ENCODE measurements at regions not wholly inside any gene's neighbourhood (a gene's known extent, or its start where the extent isn't known, plus 50 kb on each side); places are given as distances from the start of the nearest gene placed in this dataset.

DNA sequence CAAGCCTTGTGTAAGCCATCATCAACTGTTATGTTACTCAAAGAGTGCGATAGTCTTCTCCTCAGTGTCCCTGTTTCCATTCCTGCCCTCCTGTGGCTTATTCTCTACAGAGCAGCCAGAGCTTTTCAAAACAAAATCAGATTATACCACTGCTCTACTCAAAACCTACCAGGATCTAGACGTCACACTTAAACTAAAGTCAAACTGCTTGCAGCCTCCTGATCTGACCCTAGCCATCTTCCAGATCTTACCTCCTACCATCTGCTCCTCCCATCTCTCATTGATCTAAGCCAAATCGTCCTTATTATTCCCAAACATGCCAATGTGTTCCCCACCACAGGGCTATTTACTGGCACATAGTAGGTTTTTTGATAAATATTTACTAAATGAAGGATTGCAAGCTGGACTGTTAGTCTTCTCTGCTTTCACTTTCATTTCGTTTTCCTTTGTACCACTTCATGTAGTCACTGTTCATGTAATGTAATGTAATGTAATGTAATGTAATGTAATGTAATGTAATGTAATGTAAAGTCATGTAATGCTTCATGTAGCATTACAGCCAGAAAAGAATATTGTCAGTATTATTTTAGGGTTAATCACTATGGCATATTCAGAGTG lies 116.1 kb downstream of the GPR37 start:
- H3K4me2 ChIP-seq (ENCODE audit: unreplicated experiment), result no peak overlapping the region
- in situ Hi-C loops (cut with MboI), result no loop called here

DNA sequence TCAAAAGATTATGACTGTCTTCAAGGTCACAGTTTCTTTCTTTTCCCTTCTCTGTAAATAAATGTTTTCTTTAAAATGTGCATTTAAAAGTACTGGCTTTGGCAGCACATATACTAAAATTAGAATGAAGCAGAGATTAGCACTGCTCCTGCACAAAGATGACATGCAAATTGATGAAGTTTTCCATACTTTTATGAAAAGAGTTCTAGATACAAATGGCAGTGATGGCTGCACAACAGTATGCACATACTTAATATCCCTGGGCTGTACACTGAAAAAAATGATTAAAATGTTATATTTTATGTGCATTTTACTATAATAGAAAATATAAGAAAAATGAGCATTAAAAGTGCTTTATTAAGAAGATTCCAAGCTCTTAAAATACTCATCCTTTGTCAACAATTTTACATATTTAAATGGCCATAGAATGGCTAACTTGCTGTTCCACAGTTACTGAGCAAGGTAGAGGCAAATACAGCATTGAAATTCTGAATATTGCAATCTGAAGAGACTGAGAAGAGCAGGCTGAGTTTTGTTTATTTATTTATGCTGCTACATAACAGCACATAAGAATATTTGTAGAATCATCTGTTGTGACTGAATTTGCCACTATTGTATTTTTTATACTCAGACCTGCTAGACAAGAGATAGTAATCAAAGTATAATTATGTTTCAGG lies 117.8 kb downstream of the GPR37 start:
- Histone ChIP-seq H3K9me3 (ENCODE audit: low read depth) (no peaks in the 10 kb centered on the region), H3F3A (ENCODE audit: insufficient read depth) (no peaks in the 10 kb centered on the region), H3K4me2 (ENCODE audit: unreplicated experiment) (no peak overlapping the region), H3K27me3 (replicated peaks; ENCODE audit: insufficient read depth) (no peaks in the 10 kb centered on the region), H3K27ac (no peak overlapping the region), H3K9me2 (ENCODE audit: insufficient read depth) (no peaks in the 10 kb centered on the region), H4K20me1 (ENCODE audit: insufficient read depth) (no peaks in the 10 kb centered on the region), H3K79me2 (ENCODE audit: insufficient read depth) (no peaks in the 10 kb centered on the region), H3K36me3 (ENCODE audit: low read depth) (no peaks in the 10 kb centered on the region), H3K4me3 (no peak overlapping the region), H3K9ac (no peak overlapping the region), H2AFZ (no peak overlapping the region), H3K4me1 (ENCODE audit: insufficient read depth) (no peaks in the 10 kb centered on the region)
- no peak for DNase-seq
- in situ Hi-C loops (cut with MboI), result no loop called here
- TF ChIP-seq EZH2phosphoT487 (IDR thresholded peaks at IDR 0.05; ENCODE audit: insufficient read depth, low read depth) (no peak), EZH2 (IDR thresholded peaks at IDR 0.05; ENCODE audit: insufficient read depth, poor library complexity, severe bottlenecking) (no peak)

More for the DNA sequence above, 116.1 kb downstream of the GPR37 start:
- DNase-seq, result no peak
- H3K9ac ChIP-seq, result no peak overlapping the region
- H3K4me1 ChIP-seq (ENCODE audit: insufficient read depth), result no peaks in the 10 kb centered on the region
- H3K36me3 ChIP-seq (ENCODE audit: low read depth), result no peaks in the 10 kb centered on the region
- H3K27ac ChIP-seq, result no peak overlapping the region
- TF ChIP-seq EZH2phosphoT487 (IDR thresholded peaks at IDR 0.05; ENCODE audit: insufficient read depth, low read depth) (no peak), EZH2 (IDR thresholded peaks at IDR 0.05; ENCODE audit: insufficient read depth, poor library complexity, severe bottlenecking) (no peak)
- 1 to 3% methylated on average over 4 of the region's 4 CpGs for whole genome bisulfite sequencing, 2 experiments (ENCODE audit: low coverage in 1 of 2, low lambda C conversion rate in 2 of 2, missing lambda C conversion rate in 2 of 2)
- no peak overlapping the region for H2AFZ ChIP-seq
- no peaks in the 10 kb centered on the region for H3K27me3 ChIP-seq (replicated peaks; ENCODE audit: insufficient read depth)
- no peak overlapping the region for H3K4me3 ChIP-seq
- no peaks in the 10 kb centered on the region for H3K9me2 ChIP-seq (ENCODE audit: insufficient read depth)
- H3K9me3 ChIP-seq (ENCODE audit: low read depth), result no peaks in the 10 kb centered on the region
- H3K79me2 ChIP-seq (ENCODE audit: insufficient read depth), result no peaks in the 10 kb centered on the region
- H4K20me1 ChIP-seq (ENCODE audit: insufficient read depth), result no peaks in the 10 kb centered on the region
- no peaks in the 10 kb centered on the region for H3F3A ChIP-seq (ENCODE audit: insufficient read depth)

DNA sequence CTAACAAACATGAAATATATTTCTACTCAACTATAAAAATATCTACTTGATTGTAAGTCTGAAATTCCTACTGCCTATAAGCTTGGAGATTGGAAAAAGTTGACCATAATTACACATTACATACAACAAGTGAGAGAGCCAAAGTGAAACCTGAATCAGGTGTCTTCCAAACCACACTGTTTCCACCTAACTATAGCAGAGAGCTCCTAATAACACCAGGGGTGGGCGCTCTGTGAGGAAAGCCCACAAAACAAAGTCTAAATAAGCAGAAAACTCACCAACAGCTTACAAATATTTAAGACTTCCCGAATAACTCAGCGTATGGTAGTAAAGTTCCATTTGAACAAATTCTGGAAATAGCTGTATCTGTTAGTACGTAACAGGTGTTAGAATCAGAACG lies 119.9 kb downstream of the GPR37 start:
- H3K4me2 ChIP-seq (ENCODE audit: unreplicated experiment), result no peak overlapping the region
- H3K79me2 ChIP-seq (ENCODE audit: insufficient read depth), result no peaks in the 10 kb centered on the region
- H3K27me3 ChIP-seq (replicated peaks; ENCODE audit: insufficient read depth), result no peaks in the 10 kb centered on the region
- TF ChIP-seq EZH2phosphoT487 (IDR thresholded peaks at IDR 0.05; ENCODE audit: insufficient read depth, low read depth) (no peak), EZH2 (IDR thresholded peaks at IDR 0.05; ENCODE audit: insufficient read depth, poor library complexity, severe bottlenecking) (no peak)
- no peaks in the 10 kb centered on the region for H3K36me3 ChIP-seq (ENCODE audit: low read depth)
- no peaks in the 10 kb centered on the region for H3K9me2 ChIP-seq (ENCODE audit: insufficient read depth)
- H2AFZ ChIP-seq, result no peak overlapping the region
- H3K9ac ChIP-seq, result no peak overlapping the region
- no peaks in the 10 kb centered on the region for H4K20me1 ChIP-seq (ENCODE audit: insufficient read depth)
- no peaks in the 10 kb centered on the region for H3F3A ChIP-seq (ENCODE audit: insufficient read depth)
- no peaks in the 10 kb centered on the region for H3K9me3 ChIP-seq (ENCODE audit: low read depth)
- in situ Hi-C loops (cut with MboI), result no loop called here
- no peak for DNase-seq
- H3K4me3 ChIP-seq, result no peak overlapping the region
- no peaks in the 10 kb centered on the region for H3K4me1 ChIP-seq (ENCODE audit: insufficient read depth)
- H3K27ac ChIP-seq, result no peak overlapping the region
- 35 to 43% methylated on average over 5 of the region's 5 CpGs for WGBS, 2 experiments (ENCODE audit: low coverage in 1 of 2, low lambda C conversion rate in 2 of 2, missing lambda C conversion rate in 2 of 2)

DNA sequence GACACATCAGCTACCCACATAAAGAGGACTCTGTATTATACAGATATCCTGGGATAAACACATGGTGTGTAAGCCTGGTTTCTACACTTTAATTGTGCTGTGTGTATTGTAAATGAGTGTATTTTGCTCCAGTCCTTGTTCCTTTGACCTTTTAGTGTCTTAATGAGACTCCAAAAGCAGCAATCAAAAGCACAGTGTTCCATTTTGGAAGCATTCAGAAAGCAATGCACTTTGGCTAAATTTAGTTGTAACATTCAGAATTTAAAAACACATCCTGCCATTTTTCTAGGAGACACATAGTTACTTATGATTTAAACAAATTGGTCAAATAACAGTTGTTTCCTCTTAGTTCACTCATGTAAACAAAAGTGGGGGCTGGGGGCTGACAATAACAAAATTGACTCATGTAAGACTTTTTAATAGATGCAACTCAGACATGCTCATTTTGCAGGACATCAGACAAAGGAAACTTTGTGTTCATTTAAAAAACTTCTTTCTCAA lies 122.2 kb downstream of the GPR37 start:
- Histone ChIP-seq H3K4me2 (ENCODE audit: unreplicated experiment) (no peak overlapping the region), H2AFZ (no peak overlapping the region), H3K79me2 (ENCODE audit: insufficient read depth) (no peaks in the 10 kb centered on the region), H3K4me1 (ENCODE audit: insufficient read depth) (no peaks in the 10 kb centered on the region), H4K20me1 (ENCODE audit: insufficient read depth) (no peaks in the 10 kb centered on the region), H3F3A (ENCODE audit: insufficient read depth) (no peaks in the 10 kb centered on the region), H3K9ac (no peak overlapping the region), H3K27me3 (replicated peaks; ENCODE audit: insufficient read depth) (no peaks in the 10 kb centered on the region), H3K9me2 (ENCODE audit: insufficient read depth) (no peaks in the 10 kb centered on the region), H3K27ac (no peak overlapping the region), H3K9me3 (ENCODE audit: low read depth) (no peaks in the 10 kb centered on the region), H3K36me3 (ENCODE audit: low read depth) (no peaks in the 10 kb centered on the region), H3K4me3 (no peak overlapping the region)
- no peak for DNase-seq
- in situ Hi-C loops (cut with MboI), result no loop called here
- TF ChIP-seq EZH2 (IDR thresholded peaks at IDR 0.05; ENCODE audit: insufficient read depth, poor library complexity, severe bottlenecking), result no peak
- TF ChIP-seq EZH2phosphoT487 (IDR thresholded peaks at IDR 0.05; ENCODE audit: insufficient read depth, low read depth), result no peak

Measured in GM23248 (cell line).